ENCODE measurements at regions not wholly inside any gene's neighbourhood (a gene's known extent, or its start where the extent isn't known, plus 50 kb on each side); places are given as distances from the start of the nearest gene placed in this dataset.

DNA sequence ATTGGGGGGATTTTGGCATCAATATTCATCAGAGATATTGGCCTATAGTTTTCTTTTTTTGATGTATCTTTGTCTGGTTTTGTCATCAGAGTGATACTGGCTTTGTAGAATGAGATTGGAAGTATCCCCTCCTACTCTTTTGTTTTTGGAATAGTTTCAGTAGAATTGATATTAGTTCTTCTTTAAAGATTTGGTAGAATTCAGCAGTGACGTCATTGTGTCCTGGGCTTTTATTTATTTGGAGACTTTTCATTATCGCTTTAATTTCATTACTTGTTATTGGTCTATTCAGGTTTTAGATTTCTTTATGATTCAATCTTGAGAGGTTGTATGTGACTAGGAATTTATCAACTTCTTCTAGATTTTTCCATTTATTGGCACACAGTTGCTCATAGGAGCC lies 825.5 kb upstream of the NXPH2 start:
- no peak for TF ChIP-seq POLR2AphosphoS5 (IDR thresholded peaks at IDR 0.05; ENCODE audit: insufficient read depth, low read depth, low read length)
- TF ChIP-seq, protein P1, sequence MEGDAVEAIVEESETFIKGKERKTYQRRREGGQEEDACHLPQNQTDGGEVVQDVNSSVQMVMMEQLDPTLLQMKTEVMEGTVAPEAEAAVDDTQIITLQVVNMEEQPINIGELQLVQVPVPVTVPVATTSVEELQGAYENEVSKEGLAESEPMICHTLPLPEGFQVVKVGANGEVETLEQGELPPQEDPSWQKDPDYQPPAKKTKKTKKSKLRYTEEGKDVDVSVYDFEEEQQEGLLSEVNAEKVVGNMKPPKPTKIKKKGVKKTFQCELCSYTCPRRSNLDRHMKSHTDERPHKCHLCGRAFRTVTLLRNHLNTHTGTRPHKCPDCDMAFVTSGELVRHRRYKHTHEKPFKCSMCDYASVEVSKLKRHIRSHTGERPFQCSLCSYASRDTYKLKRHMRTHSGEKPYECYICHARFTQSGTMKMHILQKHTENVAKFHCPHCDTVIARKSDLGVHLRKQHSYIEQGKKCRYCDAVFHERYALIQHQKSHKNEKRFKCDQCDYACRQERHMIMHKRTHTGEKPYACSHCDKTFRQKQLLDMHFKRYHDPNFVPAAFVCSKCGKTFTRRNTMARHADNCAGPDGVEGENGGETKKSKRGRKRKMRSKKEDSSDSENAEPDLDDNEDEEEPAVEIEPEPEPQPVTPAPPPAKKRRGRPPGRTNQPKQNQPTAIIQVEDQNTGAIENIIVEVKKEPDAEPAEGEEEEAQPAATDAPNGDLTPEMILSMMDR (IDR thresholded peaks at IDR 0.05; ENCODE audit: extremely low read depth in 1 of 2, insufficient read depth in 1 of 2, low read depth in 1 of 2, low read length in 2 of 2) = no peak
- TF ChIP-seq EZH2 (IDR thresholded peaks at IDR 0.05; ENCODE audit: borderline replicate concordance, low read depth, low read length, severe bottlenecking) = no peak
- TF ChIP-seq POLR2A (IDR thresholded peaks at IDR 0.05; ENCODE audit: low read depth, low read length) = no peak
- TF ChIP-seq, protein P2, sequence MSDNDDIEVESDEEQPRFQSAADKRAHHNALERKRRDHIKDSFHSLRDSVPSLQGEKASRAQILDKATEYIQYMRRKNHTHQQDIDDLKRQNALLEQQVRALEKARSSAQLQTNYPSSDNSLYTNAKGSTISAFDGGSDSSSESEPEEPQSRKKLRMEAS (IDR thresholded peaks at IDR 0.05; ENCODE audit: insufficient read depth, insufficient read length) = no peak
- no peak for TF ChIP-seq FOS (IDR thresholded peaks at IDR 0.05; ENCODE audit: borderline replicate concordance, insufficient read depth, low read length)
- no peak for TF ChIP-seq JUN (IDR thresholded peaks at IDR 0.05; ENCODE audit: borderline replicate concordance, insufficient read depth, insufficient read length, low read depth)
- TF ChIP-seq MYC (IDR thresholded peaks at IDR 0.05; ENCODE audit: low read depth, low read length) = no peak
